KMS-11 (cell line): ENCODE measurements at regions not wholly inside any gene's neighbourhood (a gene's known extent, or its start where the extent isn't known, plus 50 kb on each side); places are given as distances from the start of the nearest gene placed in this dataset.
"Not testable (repeated sequence)": the region's sequence is repeated elsewhere in the genome, so short reads cannot be mapped to it uniquely, and the experiment has no call there.

Source experiments
- H2AFZ ChIP-seq: fragments of 200-600 bp; sonication (generic); 2 replicates; pipeline ENCODE4 v1.6.1; 2016; ENCODE audit warnings: antibody characterized with exemption, mixed run types, low read depth
- H3K27ac ChIP-seq: fragments of 200-600 bp; sonication (generic); 2 replicates; pipeline ENCODE4 v1.6.1; 2016; ENCODE audit warnings: mild to moderate bottlenecking, mixed run types
- H3K27me3 ChIP-seq: fragments of 200-600 bp; sonication (generic); 2 replicates; pipeline ENCODE4 v1.6.1; 2017; ENCODE audit warnings: mild to moderate bottlenecking, low read depth, mixed run types, moderate library complexity; ENCODE audit not compliant: insufficient read depth
- H3K36me3 ChIP-seq: fragments of 200-600 bp; sonication (generic); 2 replicates; pipeline ENCODE4 v1.6.1; 2017; ENCODE audit warnings: mild to moderate bottlenecking, mixed run types; ENCODE audit not compliant: insufficient read depth
- H3K4me1 ChIP-seq: fragments of 200-600 bp; sonication (generic); 2 replicates; pipeline ENCODE4 v1.6.1; 2016; ENCODE audit warnings: mild to moderate bottlenecking, low read depth, mixed run types; ENCODE audit not compliant: poor library complexity, severe bottlenecking
- H3K4me2 ChIP-seq: fragments of 200-600 bp; sonication (generic); 2 replicates; pipeline ENCODE4 v1.7.0; 2016; ENCODE audit warnings: mild to moderate bottlenecking, mixed run types
- H3K4me3 ChIP-seq: fragments of 200-600 bp; sonication (generic); IDR thresholded peaks from 2 replicates; pipeline ENCODE4 v1.6.1; 2017; ENCODE audit warnings: low read depth, low read length, mixed read lengths; ENCODE audit not compliant: insufficient read depth
- H3K79me2 ChIP-seq: fragments of 200-600 bp; sonication (generic); 2 replicates; pipeline ENCODE4 v1.6.1; 2016; ENCODE audit warnings: low read depth, mixed run types; ENCODE audit not compliant: insufficient read depth
- H3K9ac ChIP-seq: fragments of 200-600 bp; sonication (generic); 2 replicates; pipeline ENCODE4 v1.6.1; 2016; ENCODE audit warnings: mild to moderate bottlenecking, mixed run types
- H4K20me1 ChIP-seq: fragments of 200-600 bp; sonication (generic); 2 replicates; pipeline ENCODE4 v1.6.1; 2016; ENCODE audit warnings: mild to moderate bottlenecking, mixed run types; ENCODE audit not compliant: insufficient read depth
- CTCF ChIP-seq: fragments of 200-600 bp; sonication (generic); conservative IDR thresholded peaks from 2 replicates; pipeline ENCODE4 v1.6.1; 2017; ENCODE audit warnings: low read depth, mild to moderate bottlenecking, antibody characterized with exemption, low read length, moderate library complexity, mixed read lengths

GRCh38 chr5:124912638-124913328 lies 166.3 kb upstream of the ZNF608 start:
- Histone ChIP-seq H3K79me2 (no peaks in the 10 kb centered on the region), H3K4me2 (no peak overlapping the region), H3K27me3 (no peaks in the 10 kb centered on the region), H4K20me1 (no peaks in the 10 kb centered on the region), H2AFZ (no peak overlapping the region), H3K27ac (no peak overlapping the region), H3K4me1 (peaks cover 24% of the 10 kb centered on the region), H3K36me3 (no peaks in the 10 kb centered on the region), H3K9ac (no peak overlapping the region), H3K4me3 (no peak overlapping the region)
- no peak for TF ChIP-seq CTCF

DNA sequence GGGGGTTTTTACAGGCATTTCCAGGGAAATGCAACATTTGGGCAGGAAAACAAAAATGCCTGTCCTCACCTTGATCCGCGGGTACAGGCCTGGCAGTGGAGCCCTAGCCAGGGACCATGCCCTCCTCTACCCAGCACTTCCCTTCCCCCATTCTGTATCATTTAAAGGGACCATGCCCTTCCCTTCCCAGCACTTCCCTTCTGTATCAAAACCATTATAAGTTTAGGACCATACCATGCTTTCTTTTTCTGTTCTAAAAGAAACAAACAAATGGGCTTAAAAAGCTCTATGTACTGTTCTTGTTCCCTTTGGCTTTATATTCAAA lies 166.9 kb upstream of the ZNF608 start:
- H3K4me1 ChIP-seq: peaks cover 19% of the 10 kb centered on the region

DNA sequence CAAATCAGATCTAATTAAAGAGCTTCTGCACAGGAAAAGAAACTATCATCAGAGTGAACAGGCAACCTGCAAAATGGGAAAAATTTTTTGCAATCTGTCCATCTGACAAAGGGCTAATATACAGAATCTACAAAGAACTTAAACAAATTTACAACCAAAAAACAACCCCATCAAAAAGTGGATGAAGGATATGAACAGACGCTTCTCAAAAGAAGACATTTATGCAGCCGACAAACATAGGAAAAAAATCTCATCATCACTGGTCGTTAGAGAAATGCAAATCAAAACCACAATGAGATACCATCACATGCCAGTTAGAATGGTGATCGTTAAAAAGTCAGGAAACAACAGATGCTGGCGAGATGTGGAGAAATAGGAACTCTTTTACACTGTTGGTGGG lies 169.9 kb upstream of the ZNF608 start:
- H3K79me2 ChIP-seq, H3K27me3 ChIP-seq, H4K20me1 ChIP-seq, H3K4me3 ChIP-seq, H3K27ac ChIP-seq, H3K9ac ChIP-seq, H2AFZ ChIP-seq, H3K4me2 ChIP-seq, H3K36me3 ChIP-seq, H3K4me1 ChIP-seq: not testable (repeated sequence)

More for the DNA sequence above, 166.9 kb upstream of the ZNF608 start:
- TF ChIP-seq CTCF: no peak
- Histone ChIP-seq H2AFZ (no peak overlapping the region), H3K36me3 (no peaks in the 10 kb centered on the region), H3K9ac (no peak overlapping the region), H3K79me2 (no peaks in the 10 kb centered on the region), H3K4me2 (no peak overlapping the region), H3K4me3 (no peak overlapping the region), H3K27me3 (no peaks in the 10 kb centered on the region), H4K20me1 (no peaks in the 10 kb centered on the region), H3K27ac (no peak overlapping the region)

GRCh38 chr5:124918618-124919017 lies 172.2 kb upstream of the ZNF608 start:
- no peaks in the 10 kb centered on the region for H4K20me1 ChIP-seq
- no peaks in the 10 kb centered on the region for H3K79me2 ChIP-seq
- no peaks in the 10 kb centered on the region for H3K4me1 ChIP-seq
- no peaks in the 10 kb centered on the region for H3K27me3 ChIP-seq
- no peak overlapping the region for H2AFZ ChIP-seq
- H3K4me3 ChIP-seq: no peak overlapping the region
- TF ChIP-seq CTCF: no peak
- H3K9ac ChIP-seq: no peak overlapping the region
- H3K36me3 ChIP-seq: no peaks in the 10 kb centered on the region
- H3K27ac ChIP-seq: no peak overlapping the region
- no peak overlapping the region for H3K4me2 ChIP-seq

DNA sequence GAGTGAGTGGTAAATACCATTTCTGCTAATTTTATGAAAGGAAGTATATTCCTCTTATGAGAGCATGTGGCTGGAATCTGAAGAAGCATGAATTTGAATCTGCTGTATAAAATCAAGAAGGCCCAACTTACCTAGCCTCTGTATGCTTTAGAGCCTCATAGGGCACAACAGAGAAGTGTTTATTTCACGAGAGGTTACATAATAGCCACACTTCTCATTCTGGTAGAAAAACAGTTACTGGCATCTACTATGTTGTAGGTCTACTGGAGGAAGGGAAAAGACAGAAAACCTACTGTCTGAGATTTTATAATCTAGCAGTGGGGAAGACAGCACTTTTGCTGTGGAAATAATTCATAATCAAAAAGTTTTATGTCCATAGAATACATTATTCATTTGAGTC lies 172.6 kb upstream of the ZNF608 start:
- no peak overlapping the region for H3K27ac ChIP-seq

More for the DNA sequence above, 172.6 kb upstream of the ZNF608 start:
- Histone ChIP-seq H3K4me2 (no peak overlapping the region), H3K36me3 (no peaks in the 10 kb centered on the region), H3K79me2 (no peaks in the 10 kb centered on the region), H3K4me3 (no peak overlapping the region), H2AFZ (no peak overlapping the region), H3K27me3 (no peaks in the 10 kb centered on the region), H3K9ac (no peak overlapping the region), H3K4me1 (no peaks in the 10 kb centered on the region), H4K20me1 (no peaks in the 10 kb centered on the region)
- no peak for TF ChIP-seq CTCF
